CD4-positive, alpha-beta T cell (primary cell): ENCODE measurements at regions not wholly inside any gene's neighbourhood (a gene's known extent, or its start where the extent isn't known, plus 50 kb on each side); places are given as distances from the start of the nearest gene placed in this dataset.
"Not testable (repeated sequence)": the region's sequence is repeated elsewhere in the genome, so short reads cannot be mapped to it uniquely, and the experiment has no call there.

ENCODE experiments used
- ATAC-seq: fragments of 200-7000 bp; cut with Tn5 transposase; one replicate; pipeline ENCODE4 v1.10.0; 2022; ENCODE audit warnings: mild to moderate bottlenecking; ENCODE audit not compliant: poor library complexity
- CTCF ChIA-PET: fragments of 350-600 bp; sonication (Branson Sonifier 250); formaldehyde crosslinking; loops from one replicate; lab custom pipeline; 2021; ENCODE audit warnings: antibody characterized with exemption, inconsistent platforms; lab: Charles Lee
- POLR2A ChIA-PET: fragments of 350-600 bp; sonication (Branson Sonifier 250); formaldehyde crosslinking; loops from one replicate; lab custom pipeline; 2021; ENCODE audit warnings: antibody characterized with exemption, inconsistent platforms; lab: Charles Lee
- DNase-seq, 14 experiments: peaks; one replicate each; pipeline ENCODE4 v3.0.0-alpha.2; 2013 to 2020; ENCODE audit warnings: mixed read lengths in 2 of 14
- H3K27ac ChIP-seq, 2 donors: one replicate each; pipeline versions ENCODE4 v1.5.1 to v1.7.0; 2013; ENCODE audit warnings: low read length in 2 of 2, low read depth in 1 of 2, mild to moderate bottlenecking in 1 of 2
- H3K27me3 ChIP-seq, 2 experiments: 1 replicate in 1 of 2; 2 replicates in 1 of 2; pipeline versions ENCODE4 v1.6.1 to v1.7.0; 2013; ENCODE audit warnings: low read length in 2 of 2, control low read depth in 1 of 2, mild to moderate bottlenecking in 1 of 2, moderate library complexity in 1 of 2; ENCODE audit not compliant: insufficient read depth in 2 of 2, control insufficient read depth in 1 of 2
- H3K36me3 ChIP-seq: one replicate; pipeline ENCODE4 v1.6.1; 2013; ENCODE audit warnings: low read length, control low read depth; ENCODE audit not compliant: insufficient read depth
- H3K4me1 ChIP-seq: one replicate; pipeline ENCODE4 v1.6.1; 2013; ENCODE audit warnings: low read length, control low read depth; ENCODE audit not compliant: insufficient read depth
- H3K4me3 ChIP-seq: one replicate; pipeline ENCODE4 v1.5.1; 2013; ENCODE audit warnings: mild to moderate bottlenecking, low read length, moderate library complexity
- H3K9me3 ChIP-seq, 2 experiments: 1 replicate in 1 of 2; 2 replicates in 1 of 2; pipeline versions ENCODE4 v1.6.1 to v1.7.0; 2013; ENCODE audit warnings: low read length in 2 of 2, mild to moderate bottlenecking in 2 of 2, control low read depth in 1 of 2, moderate library complexity in 1 of 2; ENCODE audit not compliant: control insufficient read depth in 1 of 2, insufficient read depth in 1 of 2
- H3K27ac Mint-ChIP-seq: one replicate; pipeline ENCODE4 v1.8.0; 2020; ENCODE audit warnings: mixed read lengths
- H3K27me3 Mint-ChIP-seq: one replicate; pipeline ENCODE4 v1.8.0; 2021; ENCODE audit warnings: mixed read lengths
- H3K36me3 Mint-ChIP-seq: one replicate; pipeline ENCODE4 v1.8.0; 2021; ENCODE audit warnings: low read depth, mixed read lengths
- H3K4me1 Mint-ChIP-seq: one replicate; pipeline ENCODE4 v1.8.0; 2021; ENCODE audit warnings: low read depth, mixed read lengths
- H3K4me3 Mint-ChIP-seq: one replicate; pipeline ENCODE4 v1.8.0; 2020; ENCODE audit warnings: mild to moderate bottlenecking, mixed read lengths
- H3K9me3 Mint-ChIP-seq: one replicate; pipeline ENCODE4 v1.8.0; 2020; ENCODE audit warnings: mixed read lengths
- CTCF ChIP-seq: fragments of 200-600 bp; IDR thresholded peaks from one replicate; pipeline ENCODE4 v1.8.0; 2022; ENCODE audit warnings: antibody characterized with exemption, mild to moderate bottlenecking
- intact Hi-C, 2 experiments: fragments of 100-400 bp; cut with DNase I in 1 of 2; cut with micrococcal nuclease in 1 of 2; formaldehyde crosslinking; loops; one replicate each; pipeline versions ENCODE4 v1.15.1 to v1.9.0; 2023 to 2025; cut with DNase I, micrococcal nuclease

- ChIA-PET CTCF (no interaction called here), POLR2A (no interaction called here)
- H3K4me1 ChIP-seq = no peaks in the 10 kb centered on the region
- H3K36me3 Mint-ChIP-seq = no peaks in the 10 kb centered on the region
- no peak overlapping the region for H3K27ac ChIP-seq
- intact Hi-C loops = no loop called here
- H3K4me3 ChIP-seq = no peak overlapping the region
- no peaks in the 10 kb centered on the region for H3K27me3 Mint-ChIP-seq
- peaks cover 0 to 5% of the 10 kb centered on the region in 2 experiments for H3K9me3 ChIP-seq
- peak; percentile 55 for ATAC-seq
- no peak for TF ChIP-seq CTCF
- DNase-seq = no peak
- peaks cover 17% of the 10 kb centered on the region for H3K4me1 Mint-ChIP-seq
- no peaks in the 10 kb centered on the region for H3K9me3 Mint-ChIP-seq
- H3K27ac Mint-ChIP-seq = peak overlapping the region; percentile 4
- no peaks in the 10 kb centered on the region for H3K27me3 ChIP-seq
- no peaks in the 10 kb centered on the region for H3K36me3 ChIP-seq
- no peak overlapping the region for H3K4me3 Mint-ChIP-seq
Observed at GRCh38 chr10:3566627-3567026, 218.4 kb downstream of the KLF6 start.

GRCh38 chr10:3564346-3565002 is 220.5 kb downstream of the KLF6 start:
- Histone ChIP-seq H3K27me3 (no peaks in the 10 kb centered on the region), H3K27ac (no peak overlapping the region), H3K36me3 (no peaks in the 10 kb centered on the region), H3K9me3 (peaks cover 0 to 5% of the 10 kb centered on the region in 2 experiments), H3K4me3 (no peak overlapping the region), H3K4me1 (no peaks in the 10 kb centered on the region)
- no peak for DNase-seq
- Mint-ChIP-seq H3K4me1 (peaks cover 17% of the 10 kb centered on the region), H3K27me3 (no peaks in the 10 kb centered on the region), H3K27ac (no peak overlapping the region), H3K4me3 (no peak overlapping the region), H3K36me3 (no peaks in the 10 kb centered on the region), H3K9me3 (no peaks in the 10 kb centered on the region)
- intact Hi-C loops = no loop called here
- ATAC-seq = no peak
- TF ChIP-seq CTCF = no peak
- CTCF ChIA-PET = no interaction called here
- POLR2A ChIA-PET = no interaction called here

- H3K36me3 Mint-ChIP-seq = no peaks in the 10 kb centered on the region
- ATAC-seq = no peak
- peaks cover 0 to 5% of the 10 kb centered on the region in 2 experiments for H3K9me3 ChIP-seq
- H3K27ac Mint-ChIP-seq = no peak overlapping the region
- POLR2A ChIA-PET = no interaction called here
- no peaks in the 10 kb centered on the region for H3K27me3 ChIP-seq
- no peak overlapping the region for H3K27ac ChIP-seq
- no peaks in the 10 kb centered on the region for H3K36me3 ChIP-seq
- no peaks in the 10 kb centered on the region for H3K4me1 ChIP-seq
- no peak for DNase-seq
- intact Hi-C loops = no loop called here
- no peak for TF ChIP-seq CTCF
- CTCF ChIA-PET = no interaction called here
- peaks cover 15% of the 10 kb centered on the region for H3K4me1 Mint-ChIP-seq
- no peaks in the 10 kb centered on the region for H3K9me3 Mint-ChIP-seq
- H3K27me3 Mint-ChIP-seq = no peaks in the 10 kb centered on the region
- H3K4me3 Mint-ChIP-seq = no peak overlapping the region
- no peak overlapping the region for H3K4me3 ChIP-seq
Observed at GRCh38 chr10:3563298-3563697, 221.7 kb downstream of the KLF6 start.

- H3K4me3 ChIP-seq, H3K9me3 Mint-ChIP-seq, H3K4me3 Mint-ChIP-seq, H3K27ac Mint-ChIP-seq, H3K4me1 Mint-ChIP-seq, intact Hi-C loops, H3K27me3 ChIP-seq, POLR2A ChIA-PET, H3K36me3 Mint-ChIP-seq, H3K27me3 Mint-ChIP-seq, DNase-seq, ATAC-seq, H3K27ac ChIP-seq, H3K36me3 ChIP-seq, H3K9me3 ChIP-seq, CTCF ChIA-PET, H3K4me1 ChIP-seq: not testable (repeated sequence)
Observed at GRCh38 chr10:3560628-3561027, 224.4 kb downstream of the KLF6 start.
